HG02588 (cell line): ENCODE measurements at regions not wholly inside any gene's neighbourhood (a gene's known extent, or its start where the extent isn't known, plus 50 kb on each side); places are given as distances from the start of the nearest gene placed in this dataset.

Experiments
- ATAC-seq: cut with Tn5 transposase; IDR thresholded peaks from one replicate; pipeline ENCODE4 v1.9.1; 2021; ENCODE audit warnings: mild to moderate bottlenecking, moderate library complexity; ENCODE audit not compliant: unreplicated experiment

- ATAC-seq: no peak
These were observed 218.1 kb downstream of the PTEN start for GRCh38 chr10:88081457-88082054.

DNA sequence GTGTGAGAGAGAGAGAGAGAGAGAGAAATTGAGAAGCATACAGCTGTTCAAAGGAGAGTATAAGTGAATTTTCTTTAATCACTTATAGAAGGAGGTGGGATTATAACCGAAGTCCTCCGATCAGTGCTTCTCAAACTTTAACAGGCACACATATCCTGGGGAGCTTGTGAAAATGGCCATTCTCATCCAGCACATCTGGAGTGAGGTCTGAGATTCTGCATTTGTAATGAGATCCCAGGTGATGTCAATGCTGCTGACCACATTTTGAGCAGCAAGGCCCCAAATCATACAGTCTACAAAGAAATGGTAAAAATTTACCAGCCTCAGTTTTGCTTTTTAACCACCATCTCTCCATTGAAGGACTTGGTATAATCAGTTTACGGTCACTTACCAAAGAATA is 219.0 kb downstream of the PTEN start:
- ATAC-seq: peak; percentile 23

- ATAC-seq: peak; percentile 76
These were observed 219.6 kb downstream of the PTEN start for GRCh38 chr10:88082806-88083596.

- ATAC-seq: no peak
These were observed 220.2 kb downstream of the PTEN start for GRCh38 chr10:88083597-88083989.

DNA sequence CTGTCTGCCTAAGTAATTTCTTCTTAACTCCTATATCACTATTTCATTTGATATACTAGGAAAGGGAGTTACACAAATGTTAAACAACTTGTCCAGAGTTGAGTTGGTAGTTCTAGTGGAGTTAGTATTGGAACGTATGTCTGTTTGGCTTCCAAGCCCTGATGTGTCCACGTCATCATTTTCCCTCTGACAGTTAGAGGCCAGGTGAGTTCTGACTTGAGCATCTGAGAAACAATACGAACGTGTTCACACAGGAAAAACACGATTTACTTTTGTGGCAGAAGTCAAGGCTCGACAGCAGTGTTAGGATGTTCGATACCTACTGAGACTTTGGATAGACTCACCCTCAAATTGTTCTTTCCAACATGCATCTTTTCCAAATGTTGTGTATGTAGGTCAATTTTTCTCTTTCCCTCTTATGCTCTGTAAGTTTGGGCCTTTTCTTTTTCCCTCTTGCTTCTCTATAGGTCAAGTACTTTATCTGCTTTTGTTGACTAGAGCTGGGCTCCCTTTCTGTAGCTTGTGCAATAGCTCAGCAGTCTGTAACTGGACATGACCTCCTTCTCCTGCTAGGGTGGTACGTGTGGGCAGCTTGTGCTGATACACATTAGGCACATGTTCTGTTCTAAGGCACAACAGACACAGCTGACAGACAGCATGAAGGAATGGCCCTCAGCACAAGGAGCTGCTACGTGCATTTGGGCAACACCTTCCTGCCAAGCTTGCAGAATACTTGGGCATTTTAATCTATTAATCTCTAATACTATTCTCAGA is 222.9 kb downstream of the PTEN start:
- ATAC-seq: no peak

DNA sequence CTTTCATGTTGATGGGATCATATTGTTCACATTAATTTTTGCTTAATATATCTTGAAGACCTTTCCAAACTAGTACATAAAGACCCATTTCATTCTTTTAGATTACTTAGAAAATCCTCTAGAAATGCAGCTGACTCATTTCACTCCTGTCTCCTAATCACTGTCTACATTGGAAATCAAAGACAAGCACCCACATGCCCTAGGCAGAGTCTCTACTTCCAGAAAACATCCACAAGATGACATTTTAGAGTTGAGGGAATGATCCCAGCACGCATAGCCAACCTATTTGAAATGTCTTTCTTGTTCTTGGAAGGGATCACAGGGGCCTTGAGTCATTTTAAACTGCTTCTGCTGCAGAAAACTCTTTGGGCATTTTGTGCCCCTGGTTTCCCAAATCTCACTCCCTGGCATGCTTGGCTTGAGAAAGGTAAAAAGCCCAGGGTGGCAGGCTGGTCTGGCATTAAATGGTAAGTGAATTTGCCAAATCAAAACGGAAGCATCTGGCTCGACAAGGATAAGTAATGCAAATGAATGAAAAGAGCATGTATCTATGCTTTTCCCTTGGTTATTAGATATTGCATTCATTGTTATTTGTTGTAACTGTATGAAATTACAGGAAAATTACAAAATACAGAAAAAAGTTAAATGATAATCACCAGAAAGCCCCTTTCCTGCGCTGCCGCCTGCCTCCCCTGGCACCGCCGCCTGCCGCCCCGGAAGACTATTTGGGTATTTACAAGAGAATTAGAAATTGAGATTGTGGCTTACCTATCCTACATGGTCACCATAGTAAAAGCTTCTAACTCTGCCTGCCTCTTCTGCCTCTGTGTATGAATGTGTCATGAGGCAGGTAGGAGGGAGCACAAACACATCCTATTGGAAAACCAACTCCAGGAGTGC is 225.3 kb downstream of the PTEN start:
- ATAC-seq: no peak

DNA sequence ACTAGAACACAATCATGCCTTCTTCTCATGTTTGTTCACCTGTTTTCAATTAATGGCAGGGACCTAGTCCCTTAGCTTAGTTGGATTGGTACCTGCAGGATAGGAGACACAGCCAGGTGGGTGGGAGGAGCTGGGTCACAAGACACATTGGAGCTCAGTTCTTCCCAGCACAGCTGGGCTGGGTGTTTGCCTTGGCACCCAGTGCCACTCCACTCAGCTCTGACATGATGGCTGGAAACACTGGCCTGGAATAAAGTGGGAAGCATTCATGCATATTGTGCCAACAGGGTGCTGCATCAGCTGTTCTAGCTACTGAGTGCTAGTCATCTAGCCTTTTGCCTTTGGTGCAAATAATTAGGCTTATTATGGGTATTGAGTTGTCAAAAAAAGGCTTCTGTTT is 226.1 kb downstream of the PTEN start:
- ATAC-seq: no peak

- no peak for ATAC-seq
These were observed 227.3 kb downstream of the PTEN start for GRCh38 chr10:88090568-88091214.

DNA sequence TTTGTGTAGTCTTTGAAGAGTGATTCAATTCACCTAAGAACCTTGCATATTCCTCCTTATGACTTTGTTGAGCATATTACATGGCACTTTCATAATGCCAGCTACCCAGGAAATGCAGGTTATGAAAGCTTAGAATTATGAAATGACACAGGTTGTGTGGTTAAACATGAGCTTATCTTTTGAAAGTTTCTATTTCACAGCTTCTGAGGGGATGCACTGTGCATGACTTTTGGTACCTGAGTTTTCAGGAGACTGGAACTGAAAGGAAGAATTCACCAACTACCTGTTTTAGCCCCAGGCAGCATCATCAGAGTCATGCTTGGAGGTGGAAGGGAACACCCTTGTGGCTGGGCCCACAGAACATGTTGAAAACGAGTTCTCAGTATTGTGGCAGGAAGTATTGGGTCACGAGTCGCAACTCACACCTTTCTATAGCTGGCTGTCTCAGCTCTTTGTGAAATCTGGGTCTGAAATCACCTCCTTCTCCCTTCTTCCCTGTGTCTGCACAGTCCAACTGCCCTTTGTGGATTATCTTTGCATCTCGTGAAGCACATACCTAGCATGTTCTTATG is 228.2 kb downstream of the PTEN start:
- peak; percentile 85 for ATAC-seq

- ATAC-seq: no peak
These were observed 228.8 kb downstream of the PTEN start for GRCh38 chr10:88092265-88092664.

DNA sequence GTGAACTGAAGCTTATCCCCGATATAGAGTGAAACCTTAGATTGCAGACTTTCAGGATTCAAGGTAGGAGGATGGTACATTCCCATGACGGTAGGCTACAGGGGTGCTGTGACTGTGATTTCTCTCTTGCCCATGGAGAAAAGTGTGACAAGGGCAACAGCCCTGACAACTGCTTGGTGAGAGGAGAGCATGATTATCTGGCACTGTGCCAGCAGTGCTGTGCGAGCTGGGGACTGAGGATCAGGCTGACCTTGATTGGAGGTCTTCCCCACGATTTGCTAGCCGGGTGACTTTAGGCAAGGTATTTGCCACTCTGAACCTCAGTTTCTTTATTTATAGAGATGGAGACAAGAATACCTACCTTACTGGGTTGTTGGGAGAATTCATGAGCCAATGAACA is 229.5 kb downstream of the PTEN start:
- ATAC-seq: no peak

- ATAC-seq: no peak
These were observed 231.4 kb downstream of the PTEN start for GRCh38 chr10:88094795-88095194.

DNA sequence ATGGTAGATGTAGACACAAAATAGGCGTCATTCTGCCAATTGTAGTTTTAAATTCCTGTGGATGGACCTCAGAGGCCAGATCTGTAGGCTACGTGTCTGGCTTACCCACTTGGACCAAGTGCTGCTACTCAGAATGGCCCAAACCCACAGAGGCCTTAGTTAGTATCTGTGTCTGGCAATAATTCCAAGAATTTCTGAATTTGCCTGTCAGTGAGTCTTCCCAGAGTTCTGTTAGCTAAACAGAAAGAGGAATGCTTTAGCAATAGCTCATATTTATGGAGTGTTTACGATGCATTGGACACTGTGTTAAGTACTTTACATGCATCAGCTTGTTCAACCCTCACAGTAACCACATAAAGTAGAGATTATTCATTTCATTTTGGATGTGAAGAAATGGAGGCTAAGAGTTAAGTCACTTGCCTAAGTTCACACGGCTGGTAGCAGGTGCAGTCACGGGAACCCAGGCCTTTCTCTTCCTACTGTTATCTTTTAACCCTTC is 231.8 kb downstream of the PTEN start:
- ATAC-seq: no peak

GRCh38 chr10:88095778-88096431 is 232.5 kb downstream of the PTEN start:
- ATAC-seq: no peak

DNA sequence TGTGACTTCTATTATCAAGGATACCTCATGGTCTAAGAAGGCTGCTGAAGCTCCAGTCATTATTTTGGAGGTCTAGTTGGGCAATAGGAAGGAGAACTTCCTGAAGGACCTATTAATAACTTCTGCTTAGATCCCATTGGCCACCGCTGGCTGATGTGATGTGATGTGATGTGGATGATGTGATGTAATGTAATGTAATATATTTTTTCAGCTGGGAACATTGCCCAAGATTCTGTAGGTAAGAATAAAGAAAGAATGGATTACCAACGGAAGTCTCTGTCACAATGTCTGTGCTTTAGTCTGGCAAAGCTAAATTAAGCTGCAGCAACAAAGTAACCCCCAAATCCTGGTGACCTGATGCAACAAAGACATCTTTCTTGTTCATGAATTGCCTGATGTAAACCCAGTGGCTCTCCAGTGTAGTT is 233.7 kb downstream of the PTEN start:
- ATAC-seq: no peak

GRCh38 chr10:88097536-88097935 is 234.1 kb downstream of the PTEN start:
- no peak for ATAC-seq

DNA sequence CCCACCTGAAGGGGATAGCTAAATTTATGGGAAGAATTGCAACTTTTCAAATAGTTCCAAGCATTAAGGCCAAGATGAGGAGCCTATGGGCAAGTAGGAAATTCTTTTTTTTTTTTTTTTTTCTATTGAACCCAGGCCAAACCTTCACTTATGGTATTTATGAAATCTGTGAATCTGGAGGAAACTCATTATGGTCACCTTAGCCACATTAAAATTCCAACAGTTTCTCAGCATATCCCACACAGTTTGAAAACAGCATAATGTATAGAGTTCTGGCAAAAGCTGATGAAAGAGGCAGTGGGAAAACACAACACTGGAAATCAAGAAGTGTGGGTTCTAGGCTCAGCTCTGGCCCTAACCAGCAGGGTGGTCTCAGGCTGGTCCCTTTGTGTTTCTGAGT is 236.9 kb downstream of the PTEN start:
- ATAC-seq: no peak

- ATAC-seq: no peak
These were observed 238.2 kb downstream of the PTEN start for GRCh38 chr10:88101666-88102065.

- no peak for ATAC-seq
These were observed 240.2 kb downstream of the PTEN start for GRCh38 chr10:88103576-88103975.
